Trophoblast cell (in vitro differentiated cells and primary cell): ENCODE measurements at regions not wholly inside any gene's neighbourhood (a gene's known extent, or its start where the extent isn't known, plus 50 kb on each side); places are given as distances from the start of the nearest gene placed in this dataset.
A peak's percentile ranks its signal among the peaks of the same experiment; 100 is the strongest.

Source experiments
- DNase-seq, 2 donors: peaks; one replicate each; pipeline ENCODE4 v3.0.0-alpha.2; 2016
- H2AFZ ChIP-seq: 2 replicates; pipeline ENCODE4 v1.6.1; 2013; ENCODE audit warnings: low read length, moderate library complexity, mild to moderate bottlenecking; ENCODE audit not compliant: insufficient read depth, poor library complexity
- H2AK5ac ChIP-seq: 2 replicates; pipeline ENCODE4 v1.6.1; 2013; ENCODE audit warnings: mild to moderate bottlenecking, low read length
- H2BK120ac ChIP-seq: 2 replicates; pipeline ENCODE4 v1.6.1; 2013; ENCODE audit warnings: low read length, mild to moderate bottlenecking, moderate library complexity; ENCODE audit not compliant: insufficient read depth, poor library complexity
- H2BK12ac ChIP-seq: 2 replicates; pipeline ENCODE4 v1.6.1; 2013; ENCODE audit warnings: mild to moderate bottlenecking, low read length, moderate library complexity
- H2BK5ac ChIP-seq: 2 replicates; pipeline ENCODE4 v1.6.1; 2013; ENCODE audit warnings: low read length, low read depth, moderate library complexity, mild to moderate bottlenecking; ENCODE audit not compliant: poor library complexity
- H3K14ac ChIP-seq: 2 replicates; pipeline ENCODE4 v1.6.1; 2013; ENCODE audit warnings: mild to moderate bottlenecking, low read length
- H3K18ac ChIP-seq: 2 replicates; pipeline ENCODE4 v1.6.1; 2013; ENCODE audit warnings: mild to moderate bottlenecking, low read length
- H3K23ac ChIP-seq: 2 replicates; pipeline ENCODE4 v1.6.1; 2013; ENCODE audit warnings: low read length
- H3K27ac ChIP-seq: 2 replicates; pipeline ENCODE4 v1.5.1; 2013; ENCODE audit warnings: low read depth, mild to moderate bottlenecking, inconsistent platforms, low read length, moderate library complexity
- H3K27me3 ChIP-seq: 2 replicates; pipeline ENCODE4 v1.6.1; 2013; ENCODE audit warnings: inconsistent platforms, mild to moderate bottlenecking, low read length, moderate library complexity; ENCODE audit not compliant: insufficient read depth
- H3K36me3 ChIP-seq, 2 experiments: 1 replicate in 1 of 2; 2 replicates in 1 of 2; pipeline ENCODE4 v1.6.1; 2013; ENCODE audit warnings: low read length in 2 of 2, mild to moderate bottlenecking in 2 of 2, moderate library complexity in 1 of 2; ENCODE audit not compliant: insufficient read depth in 2 of 2, control insufficient read depth in 1 of 2
- H3K4ac ChIP-seq: 2 replicates; pipeline ENCODE4 v1.6.1; 2013; ENCODE audit warnings: low read depth, mild to moderate bottlenecking, low read length, moderate library complexity
- H3K4me1 ChIP-seq, 2 experiments: 1 replicate in 1 of 2; 2 replicates in 1 of 2; pipeline ENCODE4 v1.6.1; 2013; ENCODE audit warnings: low read length in 2 of 2, mild to moderate bottlenecking in 2 of 2, moderate library complexity in 1 of 2; ENCODE audit not compliant: insufficient read depth in 2 of 2, control insufficient read depth in 1 of 2
- H3K4me2 ChIP-seq: 2 replicates; pipeline ENCODE4 v1.6.1; 2013; ENCODE audit warnings: inconsistent platforms, mild to moderate bottlenecking, low read length, moderate library complexity
- H3K4me3 ChIP-seq: 2 replicates; pipeline ENCODE4 v1.5.1; 2013; ENCODE audit warnings: mild to moderate bottlenecking, low read depth, low read length, inconsistent platforms
- H3K79me1 ChIP-seq: one replicate; pipeline ENCODE4 v1.6.1; 2013; ENCODE audit warnings: low read length
- H3K79me2 ChIP-seq: 2 replicates; pipeline ENCODE4 v1.6.1; 2013; ENCODE audit warnings: low read length, mild to moderate bottlenecking; ENCODE audit not compliant: control insufficient read depth, insufficient read depth, poor library complexity
- H3K9ac ChIP-seq: 2 replicates; pipeline ENCODE4 v1.6.1; 2013; ENCODE audit warnings: mild to moderate bottlenecking, low read length
- H3K9me3 ChIP-seq: 2 replicates; pipeline ENCODE4 v1.6.1; 2013; ENCODE audit warnings: low read depth, mild to moderate bottlenecking, control low read depth, inconsistent platforms, low read length; ENCODE audit not compliant: insufficient read depth
- H4K12ac ChIP-seq: 2 replicates; pipeline ENCODE4 v1.6.1; 2013; ENCODE audit warnings: low read depth, mild to moderate bottlenecking, low read length, moderate library complexity
- H4K8ac ChIP-seq: 2 replicates; pipeline ENCODE4 v1.6.1; 2013; ENCODE audit warnings: low read depth, mild to moderate bottlenecking, low read length, moderate library complexity
- H4K91ac ChIP-seq: one replicate; pipeline ENCODE4 v1.6.1; 2013; ENCODE audit warnings: low read depth, mild to moderate bottlenecking, low read length, moderate library complexity
- WGBS: extraction: QIAGEN DNeasy Blood & Tissue Kit; methylation state at CpG from one replicate; pipeline ENCODE4 v1.1.7; 2013; ENCODE audit warnings: missing lambda C conversion rate; ENCODE audit not compliant: insufficient read length, insufficient coverage; ENCODE audit errors: extremely low coverage; 5-methylcytosine and 5-hydroxymethylcytosine counted together

- Histone ChIP-seq H4K12ac (no peak overlapping the region), H3K79me1 (peaks cover 12% of the 10 kb centered on the region), H3K18ac (no peak overlapping the region), H3K79me2 (peaks cover 2% of the 10 kb centered on the region), H3K14ac (no peak overlapping the region), H3K23ac (no peak overlapping the region), H2BK120ac (no peak overlapping the region), H3K27me3 (no peaks in the 10 kb centered on the region), H3K4me2 (no peak overlapping the region), H3K9me3 (no peaks in the 10 kb centered on the region), H3K36me3 (no peaks in the 10 kb centered on the region), H3K9ac (no peak overlapping the region), H4K91ac (no peak overlapping the region), H3K27ac (no peak overlapping the region), H2BK12ac (no peak overlapping the region), H3K4ac (no peak overlapping the region), H3K4me3 (no peak overlapping the region), H3K4me1 (peaks cover 8 to 15% of the 10 kb centered on the region in 2 experiments), H2BK5ac (no peak overlapping the region), H2AFZ (no peak overlapping the region), H2AK5ac (no peak overlapping the region), H4K8ac (no peak overlapping the region)
- WGBS: no CpG with 5 or more reads among the region's 4 CpGs
- peak; percentile 55 to 86 for DNase-seq
Observed at GRCh38 chr12:89969093-89969492, 260.5 kb upstream of the ATP2B1 start.

GRCh38 chr12:89968151-89968700, 259.6 kb upstream of the ATP2B1 start:
- Histone ChIP-seq H3K4me3 (no peak overlapping the region), H3K79me2 (peaks cover 2% of the 10 kb centered on the region), H3K4me2 (no peak overlapping the region), H3K27me3 (no peaks in the 10 kb centered on the region), H3K79me1 (peaks cover 12% of the 10 kb centered on the region), H3K14ac (peak overlapping the region; percentile 34), H2BK120ac (peak overlapping the region; percentile 11), H3K36me3 (no peaks in the 10 kb centered on the region), H4K12ac (no peak overlapping the region), H3K4ac (no peak overlapping the region), H2BK5ac (no peak overlapping the region), H3K9me3 (no peaks in the 10 kb centered on the region), H4K8ac (no peak overlapping the region), H3K23ac (no peak overlapping the region), H3K18ac (no peak overlapping the region), H2BK12ac (peak overlapping the region; percentile 98), H2AK5ac (no peak overlapping the region), H3K27ac (no peak overlapping the region), H2AFZ (no peak overlapping the region), H3K9ac (no peak overlapping the region), H3K4me1 (peaks cover 8 to 15% of the 10 kb centered on the region in 2 experiments), H4K91ac (peak overlapping the region; percentile 68)
- no peak for DNase-seq
- WGBS: no CpG with 5 or more reads among the region's 6 CpGs

GRCh38 chr12:89966495-89967240, 258.0 kb upstream of the ATP2B1 start:
- Histone ChIP-seq H3K4me1 (peaks cover 4 to 13% of the 10 kb centered on the region in 2 experiments), H3K4ac (no peak overlapping the region), H3K23ac (no peak overlapping the region), H3K36me3 (no peaks in the 10 kb centered on the region), H2BK12ac (peak overlapping the region; percentile 52), H3K79me1 (peaks cover 13% of the 10 kb centered on the region), H2AK5ac (peak overlapping the region; percentile 74), H3K4me3 (no peak overlapping the region), H4K8ac (no peak overlapping the region), H4K12ac (no peak overlapping the region), H2BK120ac (no peak overlapping the region), H3K9ac (no peak overlapping the region), H3K18ac (no peak overlapping the region), H3K14ac (no peak overlapping the region), H4K91ac (peak overlapping the region; percentile 47), H2BK5ac (no peak overlapping the region), H2AFZ (no peak overlapping the region), H3K79me2 (peaks cover 2% of the 10 kb centered on the region), H3K27me3 (no peaks in the 10 kb centered on the region), H3K27ac (no peak overlapping the region), H3K4me2 (no peak overlapping the region), H3K9me3 (no peaks in the 10 kb centered on the region)
- no CpG with 5 or more reads among the region's 4 CpGs for WGBS
- DNase-seq: no peak

- no peak for DNase-seq
- Histone ChIP-seq H2AFZ (no peak overlapping the region), H3K23ac (no peak overlapping the region), H3K79me1 (peaks cover 10% of the 10 kb centered on the region), H3K18ac (no peak overlapping the region), H2BK12ac (peak overlapping the region; percentile 30), H3K4me2 (no peak overlapping the region), H2BK5ac (no peak overlapping the region), H3K27me3 (no peaks in the 10 kb centered on the region), H3K4ac (no peak overlapping the region), H2AK5ac (no peak overlapping the region), H4K8ac (no peak overlapping the region), H3K27ac (no peak overlapping the region), H3K9ac (no peak overlapping the region), H4K91ac (no peak overlapping the region), H3K4me3 (no peak overlapping the region), H2BK120ac (no peak overlapping the region), H3K14ac (no peak overlapping the region), H3K4me1 (peaks cover 2 to 9% of the 10 kb centered on the region in 2 experiments), H4K12ac (no peak overlapping the region), H3K79me2 (peaks cover 2% of the 10 kb centered on the region), H3K9me3 (no peaks in the 10 kb centered on the region), H3K36me3 (no peaks in the 10 kb centered on the region)
- WGBS: no CpG with 5 or more reads among the region's 2 CpGs
Observed at GRCh38 chr12:89965993-89966392, 257.4 kb upstream of the ATP2B1 start.
